ENCODE measurements at regions not wholly inside any gene's neighbourhood (a gene's known extent, or its start where the extent isn't known, plus 50 kb on each side); places are given as distances from the start of the nearest gene placed in this dataset.

DNA sequence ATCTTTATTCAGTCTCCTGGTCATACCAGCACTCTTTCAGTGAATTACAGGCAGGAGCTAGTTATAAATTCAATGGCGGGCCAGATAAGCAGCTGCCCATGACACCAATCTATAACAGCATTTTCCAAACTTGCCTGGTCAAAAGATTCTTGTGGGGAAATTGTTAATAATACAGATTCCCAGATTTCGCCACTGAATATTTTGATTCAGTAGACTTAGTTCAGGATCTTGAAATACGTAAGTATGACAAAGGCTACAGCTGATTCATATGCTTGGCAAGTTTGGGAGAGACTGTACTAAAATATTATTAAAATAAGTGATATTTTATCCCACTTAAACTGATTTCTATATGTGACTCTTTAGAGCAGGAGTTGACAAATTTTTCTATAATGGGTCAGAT is 119.3 kb downstream of the TMCO5A start:
- Histone ChIP-seq H3K27ac (replicated peaks in 1 of 4) (no peak overlapping the region), H3K4me3 (no peak overlapping the region), H3K27me3 (no peaks in the 10 kb centered on the region), H3K9me3 (no peaks in the 10 kb centered on the region), H3K4me1 (no peaks in the 10 kb centered on the region), H3K36me3 (no peaks in the 10 kb centered on the region)
- 93% methylated on average over 3 of the region's 3 CpGs for WGBS
- intact Hi-C loops (cut with DNase I): no loop called here
- no peak for DNase-seq (ENCODE audit: extremely low spot score)
- no peak for TF ChIP-seq POLR2AphosphoS5 (IDR thresholded peaks at IDR 0.05)
- TF ChIP-seq POLR2A (IDR thresholded peaks at IDR 0.05; ENCODE audit: low read depth): no peak
- no peak for TF ChIP-seq CTCF (IDR thresholded peaks at IDR 0.05)
- TF ChIP-seq EP300 (IDR thresholded peaks at IDR 0.05): no peak

GRCh38 chr15:38054488-38054887 is 120.0 kb downstream of the TMCO5A start:
- intact Hi-C loops (cut with DNase I): no loop called here
- Histone ChIP-seq H3K27me3 (no peaks in the 10 kb centered on the region), H3K9me3 (no peaks in the 10 kb centered on the region), H3K4me1 (no peaks in the 10 kb centered on the region), H3K36me3 (no peaks in the 10 kb centered on the region), H3K27ac (replicated peaks in 1 of 4) (no peak overlapping the region), H3K4me3 (no peak overlapping the region)
- no peak for TF ChIP-seq POLR2AphosphoS5 (IDR thresholded peaks at IDR 0.05)
- TF ChIP-seq POLR2A (IDR thresholded peaks at IDR 0.05; ENCODE audit: low read depth): no peak
- TF ChIP-seq CTCF (IDR thresholded peaks at IDR 0.05): no peak
- no peak for TF ChIP-seq EP300 (IDR thresholded peaks at IDR 0.05)
- DNase-seq (ENCODE audit: extremely low spot score): no peak

GRCh38 chr15:38058596-38059075 is 124.2 kb downstream of the TMCO5A start:
- Histone ChIP-seq H3K27ac (replicated peaks in 1 of 4) (no peak overlapping the region), H3K9me3 (no peaks in the 10 kb centered on the region), H3K36me3 (no peaks in the 10 kb centered on the region), H3K4me1 (no peaks in the 10 kb centered on the region), H3K4me3 (no peak overlapping the region), H3K27me3 (no peaks in the 10 kb centered on the region)
- DNase-seq (ENCODE audit: extremely low spot score): no peak
- TF ChIP-seq CTCF (IDR thresholded peaks at IDR 0.05) (no peak), POLR2A (IDR thresholded peaks at IDR 0.05; ENCODE audit: low read depth) (no peak), EP300 (IDR thresholded peaks at IDR 0.05) (no peak), POLR2AphosphoS5 (IDR thresholded peaks at IDR 0.05) (no peak)
- 75% methylated on average over 11 of the region's 11 CpGs for WGBS
- intact Hi-C loops (cut with DNase I): no loop called here

DNA sequence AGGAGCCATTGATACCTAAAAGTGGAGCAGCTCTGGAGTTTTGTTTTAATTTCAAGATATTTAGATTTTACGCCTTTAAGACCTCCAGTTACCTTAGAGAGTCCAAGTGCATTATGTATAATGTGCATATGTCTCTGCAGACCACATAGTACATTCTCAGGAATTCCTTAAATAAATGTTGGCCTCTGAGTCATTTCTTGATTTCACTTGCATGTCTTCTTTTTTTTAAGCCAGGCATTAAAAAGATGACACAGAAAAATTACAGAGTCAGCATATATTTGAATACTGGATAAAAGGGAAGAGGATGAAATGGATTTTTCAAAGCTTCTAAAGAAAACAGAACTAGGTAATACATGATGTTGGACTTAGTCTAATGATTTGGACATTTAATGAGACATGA is 125.2 kb downstream of the TMCO5A start:
- no peak for TF ChIP-seq EP300 (IDR thresholded peaks at IDR 0.05)
- no peak for TF ChIP-seq CTCF (IDR thresholded peaks at IDR 0.05)
- no peak for TF ChIP-seq POLR2A (IDR thresholded peaks at IDR 0.05; ENCODE audit: low read depth)
- TF ChIP-seq POLR2AphosphoS5 (IDR thresholded peaks at IDR 0.05): no peak
- Histone ChIP-seq H3K27me3 (no peaks in the 10 kb centered on the region), H3K27ac (replicated peaks in 1 of 4) (no peak overlapping the region), H3K9me3 (no peaks in the 10 kb centered on the region), H3K4me1 (no peaks in the 10 kb centered on the region), H3K36me3 (no peaks in the 10 kb centered on the region), H3K4me3 (no peak overlapping the region)
- no peak for DNase-seq (ENCODE audit: extremely low spot score)
- intact Hi-C loops (cut with DNase I): no loop called here
- WGBS: 87% methylated on average over 1 of the region's 1 CpG

DNA sequence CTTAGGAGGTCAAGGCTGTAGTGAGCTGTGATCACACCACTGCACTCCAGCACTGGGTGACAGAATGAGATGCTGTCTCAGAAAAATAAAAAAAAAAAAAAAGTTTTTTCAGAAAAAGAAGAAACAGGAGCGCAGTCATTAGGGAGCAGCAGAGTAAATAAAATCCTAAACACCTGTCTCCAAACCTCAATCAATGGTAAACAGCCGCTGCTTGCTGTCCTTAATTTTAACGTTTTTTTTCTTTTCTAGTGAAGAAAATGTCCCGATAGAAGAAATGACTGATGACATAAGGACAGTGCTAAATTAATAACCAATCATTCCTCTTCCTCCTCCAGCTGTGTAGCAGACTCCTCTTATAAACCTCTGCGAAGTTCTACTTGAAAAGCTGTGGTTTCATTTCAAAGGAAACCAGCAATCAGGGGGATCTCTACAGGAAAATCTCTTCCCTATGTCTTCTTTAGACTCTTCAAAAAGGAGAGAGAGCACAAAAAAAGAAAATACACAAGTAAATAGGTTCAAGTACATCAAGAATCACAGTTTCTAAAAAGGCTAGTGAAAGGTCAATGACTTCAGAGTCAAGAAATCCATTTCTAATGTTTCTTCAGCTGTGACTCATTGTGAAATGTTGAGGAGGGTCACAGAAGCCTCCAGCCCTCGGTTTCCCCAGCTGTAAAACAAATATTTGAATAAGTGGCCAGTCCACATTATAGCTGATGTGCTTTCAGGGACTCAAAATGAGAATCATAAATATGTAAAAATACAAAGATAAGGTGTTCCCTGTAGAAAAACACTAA is 127.6 kb downstream of the TMCO5A start:
- no peak overlapping the region for H3K27ac ChIP-seq (replicated peaks in 1 of 4)
- no peak overlapping the region for H3K4me3 ChIP-seq
- TF ChIP-seq CTCF (IDR thresholded peaks at IDR 0.05) (no peak), EP300 (IDR thresholded peaks at IDR 0.05) (no peak), POLR2A (IDR thresholded peaks at IDR 0.05; ENCODE audit: low read depth) (no peak), POLR2AphosphoS5 (IDR thresholded peaks at IDR 0.05) (no peak)
- H3K27me3 ChIP-seq: no peaks in the 10 kb centered on the region
- no peaks in the 10 kb centered on the region for H3K9me3 ChIP-seq
- intact Hi-C loops (cut with DNase I): no loop called here
- H3K36me3 ChIP-seq: no peaks in the 10 kb centered on the region
- no peaks in the 10 kb centered on the region for H3K4me1 ChIP-seq
- no peak for DNase-seq (ENCODE audit: extremely low spot score)
- WGBS: 73% methylated on average over 6 of the region's 6 CpGs
